NT2/D1 (cell line): ENCODE measurements at regions not wholly inside any gene's neighbourhood (a gene's known extent, or its start where the extent isn't known, plus 50 kb on each side); places are given as distances from the start of the nearest gene placed in this dataset.

ENCODE experiments used
- SUZ12 ChIP-seq: IDR thresholded peaks from 2 replicates; pipeline ENCODE4 v1.6.1; 2011; ENCODE audit not compliant: insufficient read length, insufficient read depth; ENCODE audit errors: extremely low read depth
- YY1 ChIP-seq: IDR thresholded peaks from 2 replicates; pipeline ENCODE4 v1.6.1; 2011; ENCODE audit not compliant: insufficient read length, insufficient read depth
- ZNF274 ChIP-seq: IDR thresholded peaks from 2 replicates; pipeline ENCODE4 v1.6.1; 2011; ENCODE audit warnings: mild to moderate bottlenecking, low read depth, low read length

DNA sequence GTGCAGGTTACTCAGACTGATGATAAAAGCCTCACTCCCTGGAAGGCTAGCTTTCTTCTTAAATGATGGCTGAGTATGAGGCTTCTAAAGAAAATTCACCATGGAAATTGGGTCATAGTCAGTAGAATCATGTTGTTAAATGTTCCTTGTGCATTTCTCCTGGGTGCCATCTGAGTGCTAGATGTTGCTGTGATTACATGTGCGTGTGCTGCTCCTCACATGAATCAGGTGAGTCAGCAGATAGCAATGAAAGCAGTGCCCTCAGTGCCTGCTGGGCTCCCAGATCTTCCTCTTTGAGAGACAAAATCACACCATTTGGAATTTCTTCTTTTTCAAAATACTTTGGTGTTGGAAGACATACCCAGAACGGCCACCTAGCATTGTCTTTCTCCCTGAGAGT, 331.7 kb downstream of the XPNPEP1 start:
- TF ChIP-seq ZNF274: no peak
- no peak for TF ChIP-seq SUZ12
- TF ChIP-seq YY1: no peak
